Activated naive CD4-positive, alpha-beta T cell treated with anti-CD3 and anti-CD28 coated beads for 36 hours (primary cell): ENCODE measurements at regions not wholly inside any gene's neighbourhood (a gene's known extent, or its start where the extent isn't known, plus 50 kb on each side); places are given as distances from the start of the nearest gene placed in this dataset.

Source experiments
- CTCF ChIA-PET: fragments of 350-600 bp; sonication (Branson Sonifier 250); formaldehyde crosslinking; loops from one replicate; lab custom pipeline; 2021; ENCODE audit warnings: antibody characterized with exemption; lab: Charles Lee
- DNase-seq: peaks from one replicate; pipeline ENCODE4 v3.0.0-alpha.2; 2020
- H3K27ac Mint-ChIP-seq: one replicate; pipeline ENCODE4 v1.8.0; 2021; ENCODE audit warnings: mild to moderate bottlenecking, mixed read lengths
- H3K27me3 Mint-ChIP-seq: one replicate; pipeline ENCODE4 v1.8.0; 2021; ENCODE audit warnings: low read depth, mixed read lengths
- H3K36me3 Mint-ChIP-seq: one replicate; pipeline ENCODE4 v1.8.0; 2021; ENCODE audit warnings: low read depth, mixed read lengths
- H3K4me1 Mint-ChIP-seq: one replicate; pipeline ENCODE4 v1.8.0; 2021; ENCODE audit warnings: low read depth, mixed read lengths
- H3K4me3 Mint-ChIP-seq: one replicate; pipeline ENCODE4 v1.8.0; 2021; ENCODE audit warnings: mild to moderate bottlenecking, moderate library complexity, mixed read lengths
- H3K9me3 Mint-ChIP-seq: one replicate; pipeline ENCODE4 v1.8.0; 2021; ENCODE audit warnings: mixed read lengths
- intact Hi-C: fragments of 100-400 bp; cut with micrococcal nuclease; formaldehyde crosslinking; loops from one replicate; pipeline ENCODE4 v1.15.1; 2023

GRCh38 chr13:22468045-22468444 lies 712.7 kb upstream of the SGCG start:
- CTCF ChIA-PET = no interaction called here
- DNase-seq = no peak
- Mint-ChIP-seq H3K4me3 (no peak overlapping the region), H3K36me3 (no peaks in the 10 kb centered on the region), H3K9me3 (no peaks in the 10 kb centered on the region), H3K27me3 (peaks cover 7% of the 10 kb centered on the region), H3K4me1 (no peaks in the 10 kb centered on the region), H3K27ac (no peak overlapping the region)
- intact Hi-C loops = no loop called here

GRCh38 chr13:22468824-22469223 lies 712.0 kb upstream of the SGCG start:
- CTCF ChIA-PET = no interaction called here
- DNase-seq = no peak
- H3K27me3 Mint-ChIP-seq = peaks cover 7% of the 10 kb centered on the region
- no peak overlapping the region for H3K4me3 Mint-ChIP-seq
- no peaks in the 10 kb centered on the region for H3K4me1 Mint-ChIP-seq
- H3K9me3 Mint-ChIP-seq = no peaks in the 10 kb centered on the region
- H3K27ac Mint-ChIP-seq = no peak overlapping the region
- intact Hi-C loops = no loop called here
- no peaks in the 10 kb centered on the region for H3K36me3 Mint-ChIP-seq

GRCh38 chr13:22469452-22469851 lies 711.3 kb upstream of the SGCG start:
- no peaks in the 10 kb centered on the region for H3K36me3 Mint-ChIP-seq
- H3K4me3 Mint-ChIP-seq = no peak overlapping the region
- no peak overlapping the region for H3K27ac Mint-ChIP-seq
- DNase-seq = no peak
- no peaks in the 10 kb centered on the region for H3K9me3 Mint-ChIP-seq
- intact Hi-C loops = no loop called here
- H3K4me1 Mint-ChIP-seq = no peaks in the 10 kb centered on the region
- CTCF ChIA-PET = interaction anchor here (0.6 kb wide), 1 partner anchor 317 kb away, joined by 3 read pairs; no protein-coding TSS in a partner anchor
- H3K27me3 Mint-ChIP-seq = peaks cover 7% of the 10 kb centered on the region

- CTCF ChIA-PET = interaction anchor here (0.6 kb wide), 1 partner anchor 316 kb away, joined by 3 read pairs; no protein-coding TSS in a partner anchor
- H3K4me1 Mint-ChIP-seq = no peaks in the 10 kb centered on the region
- H3K27ac Mint-ChIP-seq = no peak overlapping the region
- H3K4me3 Mint-ChIP-seq = no peak overlapping the region
- no peaks in the 10 kb centered on the region for H3K9me3 Mint-ChIP-seq
- peaks cover 7% of the 10 kb centered on the region for H3K27me3 Mint-ChIP-seq
- DNase-seq = no peak
- H3K36me3 Mint-ChIP-seq = no peaks in the 10 kb centered on the region
- intact Hi-C loops = no loop called here
These were observed 710.7 kb upstream of the SGCG start for GRCh38 chr13:22470075-22470474.

- no peak overlapping the region for H3K27ac Mint-ChIP-seq
- intact Hi-C loops = no loop called here
- H3K9me3 Mint-ChIP-seq = peaks cover 1% of the 10 kb centered on the region
- no peak overlapping the region for H3K4me3 Mint-ChIP-seq
- CTCF ChIA-PET = no interaction called here
- peaks cover 3% of the 10 kb centered on the region for H3K27me3 Mint-ChIP-seq
- DNase-seq = no peak
- no peaks in the 10 kb centered on the region for H3K36me3 Mint-ChIP-seq
- peaks cover 4% of the 10 kb centered on the region for H3K4me1 Mint-ChIP-seq
These were observed 698.2 kb upstream of the SGCG start for GRCh38 chr13:22482496-22483000.

GRCh38 chr13:22483276-22483675 lies 697.5 kb upstream of the SGCG start:
- Mint-ChIP-seq H3K9me3 (peaks cover 1% of the 10 kb centered on the region), H3K4me3 (no peak overlapping the region), H3K27me3 (peaks cover 3% of the 10 kb centered on the region), H3K36me3 (no peaks in the 10 kb centered on the region), H3K27ac (no peak overlapping the region), H3K4me1 (peaks cover 4% of the 10 kb centered on the region)
- CTCF ChIA-PET = no interaction called here
- DNase-seq = no peak
- intact Hi-C loops = no loop called here

GRCh38 chr13:22486490-22486889 lies 694.3 kb upstream of the SGCG start:
- peaks cover 4% of the 10 kb centered on the region for H3K4me1 Mint-ChIP-seq
- peaks cover 1% of the 10 kb centered on the region for H3K9me3 Mint-ChIP-seq
- no peak for DNase-seq
- H3K36me3 Mint-ChIP-seq = no peaks in the 10 kb centered on the region
- H3K4me3 Mint-ChIP-seq = no peak overlapping the region
- CTCF ChIA-PET = no interaction called here
- H3K27ac Mint-ChIP-seq = no peak overlapping the region
- intact Hi-C loops = no loop called here
- no peaks in the 10 kb centered on the region for H3K27me3 Mint-ChIP-seq

- H3K4me1 Mint-ChIP-seq = no peaks in the 10 kb centered on the region
- H3K27me3 Mint-ChIP-seq = no peaks in the 10 kb centered on the region
- no peak for DNase-seq
- H3K9me3 Mint-ChIP-seq = peaks cover 1% of the 10 kb centered on the region
- H3K27ac Mint-ChIP-seq = no peak overlapping the region
- no peaks in the 10 kb centered on the region for H3K36me3 Mint-ChIP-seq
- CTCF ChIA-PET = interaction anchor here (0.7 to 0.8 kb wide), 2 partner anchors 313 to 568 kb away, joined by 3 read pairs; no protein-coding TSS in a partner anchor
- intact Hi-C loops = no loop called here
- no peak overlapping the region for H3K4me3 Mint-ChIP-seq
These were observed 692.8 kb upstream of the SGCG start for GRCh38 chr13:22487932-22488331.

- H3K4me1 Mint-ChIP-seq = no peaks in the 10 kb centered on the region
- intact Hi-C loops = no loop called here
- CTCF ChIA-PET = no interaction called here
These were observed 691.0 kb upstream of the SGCG start for GRCh38 chr13:22489771-22490170.

GRCh38 chr13:22495819-22496218 lies 685.0 kb upstream of the SGCG start:
- CTCF ChIA-PET = no interaction called here
- H3K27ac Mint-ChIP-seq = no peak overlapping the region
- H3K9me3 Mint-ChIP-seq = peaks cover 2% of the 10 kb centered on the region
- H3K4me3 Mint-ChIP-seq = no peak overlapping the region
- DNase-seq = no peak
- peaks cover 5% of the 10 kb centered on the region for H3K27me3 Mint-ChIP-seq
- H3K4me1 Mint-ChIP-seq = no peaks in the 10 kb centered on the region
- intact Hi-C loops = no loop called here
- no peaks in the 10 kb centered on the region for H3K36me3 Mint-ChIP-seq

More at GRCh38 chr13:22489771-22490170, 691.0 kb upstream of the SGCG start:
- Mint-ChIP-seq H3K4me3 (no peak overlapping the region), H3K9me3 (peaks cover 2% of the 10 kb centered on the region), H3K27me3 (no peaks in the 10 kb centered on the region), H3K27ac (no peak overlapping the region), H3K36me3 (no peaks in the 10 kb centered on the region)
- no peak for DNase-seq

- CTCF ChIA-PET = no interaction called here
- H3K36me3 Mint-ChIP-seq = no peaks in the 10 kb centered on the region
- H3K27me3 Mint-ChIP-seq = peaks cover 5% of the 10 kb centered on the region
- no peaks in the 10 kb centered on the region for H3K4me1 Mint-ChIP-seq
- peaks cover 2% of the 10 kb centered on the region for H3K9me3 Mint-ChIP-seq
- intact Hi-C loops = no loop called here
- H3K27ac Mint-ChIP-seq = no peak overlapping the region
- no peak for DNase-seq
- H3K4me3 Mint-ChIP-seq = no peak overlapping the region
These were observed 683.8 kb upstream of the SGCG start for GRCh38 chr13:22496803-22497508.

GRCh38 chr13:22497991-22498780 lies 682.6 kb upstream of the SGCG start:
- no peaks in the 10 kb centered on the region for H3K36me3 Mint-ChIP-seq
- H3K4me3 Mint-ChIP-seq = no peak overlapping the region
- peaks cover 8% of the 10 kb centered on the region for H3K27me3 Mint-ChIP-seq
- CTCF ChIA-PET = no interaction called here
- no peak overlapping the region for H3K27ac Mint-ChIP-seq
- no peaks in the 10 kb centered on the region for H3K9me3 Mint-ChIP-seq
- DNase-seq = no peak
- no peaks in the 10 kb centered on the region for H3K4me1 Mint-ChIP-seq
- intact Hi-C loops = no loop called here
